ENCODE measurements at regions not wholly inside any gene's neighbourhood (a gene's known extent, or its start where the extent isn't known, plus 50 kb on each side); places are given as distances from the start of the nearest gene placed in this dataset.

DNA sequence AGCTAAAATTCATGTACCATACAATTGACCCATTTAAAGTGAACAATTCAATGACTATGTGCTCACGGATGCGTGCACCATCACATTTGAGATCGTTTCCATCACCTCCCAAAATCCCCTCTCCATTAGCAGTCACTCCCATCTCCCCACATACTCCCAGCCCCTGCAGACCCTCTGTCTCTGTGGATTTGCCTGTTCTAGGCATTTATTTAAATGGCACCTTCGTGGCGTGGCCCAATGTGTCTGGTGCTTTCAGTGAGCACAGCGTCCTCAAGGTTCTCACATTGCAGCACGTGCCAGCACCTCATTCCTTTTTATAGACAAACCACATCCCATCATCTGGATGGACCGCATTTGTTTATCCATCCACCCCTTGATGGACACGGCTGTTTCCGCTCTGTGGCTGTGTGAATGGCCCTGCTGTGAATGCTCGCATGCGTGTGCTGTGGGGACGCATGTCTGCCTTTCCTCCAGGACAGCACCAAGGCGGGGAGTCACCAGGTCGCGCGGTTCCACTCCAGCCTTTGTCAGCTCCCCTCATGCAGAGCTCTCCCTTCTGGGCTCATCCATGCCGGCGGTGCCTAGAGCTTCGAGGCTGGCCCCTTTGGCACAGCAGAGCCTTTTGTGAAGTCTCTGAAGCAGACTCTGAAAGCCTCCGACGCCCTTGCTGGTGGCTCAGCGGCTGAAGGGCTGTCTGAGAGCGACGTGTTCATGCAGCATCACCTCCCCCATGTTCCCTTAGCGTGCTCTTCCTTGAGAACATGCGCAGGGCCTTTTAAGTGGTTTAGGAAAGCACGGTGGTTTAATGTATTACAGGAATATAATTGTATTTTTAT lies 184.4 kb downstream of the KIF26A start:
- TF ChIP-seq, protein P1, sequence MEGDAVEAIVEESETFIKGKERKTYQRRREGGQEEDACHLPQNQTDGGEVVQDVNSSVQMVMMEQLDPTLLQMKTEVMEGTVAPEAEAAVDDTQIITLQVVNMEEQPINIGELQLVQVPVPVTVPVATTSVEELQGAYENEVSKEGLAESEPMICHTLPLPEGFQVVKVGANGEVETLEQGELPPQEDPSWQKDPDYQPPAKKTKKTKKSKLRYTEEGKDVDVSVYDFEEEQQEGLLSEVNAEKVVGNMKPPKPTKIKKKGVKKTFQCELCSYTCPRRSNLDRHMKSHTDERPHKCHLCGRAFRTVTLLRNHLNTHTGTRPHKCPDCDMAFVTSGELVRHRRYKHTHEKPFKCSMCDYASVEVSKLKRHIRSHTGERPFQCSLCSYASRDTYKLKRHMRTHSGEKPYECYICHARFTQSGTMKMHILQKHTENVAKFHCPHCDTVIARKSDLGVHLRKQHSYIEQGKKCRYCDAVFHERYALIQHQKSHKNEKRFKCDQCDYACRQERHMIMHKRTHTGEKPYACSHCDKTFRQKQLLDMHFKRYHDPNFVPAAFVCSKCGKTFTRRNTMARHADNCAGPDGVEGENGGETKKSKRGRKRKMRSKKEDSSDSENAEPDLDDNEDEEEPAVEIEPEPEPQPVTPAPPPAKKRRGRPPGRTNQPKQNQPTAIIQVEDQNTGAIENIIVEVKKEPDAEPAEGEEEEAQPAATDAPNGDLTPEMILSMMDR (IDR thresholded peaks at IDR 0.05) = no peak
- Histone ChIP-seq H3K9ac (ENCODE audit: low read depth in 2 of 2, low read length in 2 of 2) (peak overlapping the region in 1 of 2 donors; percentile 40), H3K27me3 (no peaks in the 10 kb centered on the region), H3K27ac (no peak overlapping the region), H3K36me3 (no peaks in the 10 kb centered on the region), H3K4me1 (no peaks in the 10 kb centered on the region), H3K9me3 (no peaks in the 10 kb centered on the region), H3K4me3 (no peak overlapping the region)
- intact Hi-C loops (cut with DNase I) = no loop called here
- DNase-seq = peak; percentile 17

DNA sequence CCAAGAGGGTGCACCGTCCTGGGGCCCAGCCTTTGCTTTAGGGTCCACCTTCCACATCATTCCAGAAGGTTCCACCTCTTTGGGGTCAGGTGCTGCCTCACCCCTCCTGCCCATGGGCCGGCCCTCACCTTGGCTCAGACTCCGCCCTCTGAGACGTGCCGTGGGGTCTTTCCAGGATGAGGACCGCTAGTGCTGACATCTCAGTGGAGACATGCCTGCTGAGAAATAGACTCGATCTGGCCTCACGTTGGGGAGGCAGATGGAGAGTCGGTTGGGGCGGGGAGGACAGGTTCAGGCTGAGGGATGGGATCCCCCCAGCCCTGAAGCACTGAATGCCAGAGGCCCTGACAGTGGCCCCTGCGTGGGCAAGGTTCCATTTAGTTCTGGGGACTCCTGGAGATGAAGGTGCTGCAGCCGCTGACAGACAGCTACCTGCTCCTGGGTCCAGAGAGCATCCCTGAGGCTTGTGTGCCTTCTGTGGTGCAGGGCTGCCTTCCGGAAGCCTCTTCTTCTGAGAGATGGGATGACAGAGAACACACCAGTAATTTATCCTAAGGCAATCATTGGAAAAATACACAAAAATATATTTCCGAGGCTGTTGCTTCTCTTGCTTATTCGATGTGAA lies 185.3 kb downstream of the KIF26A start:
- TF ChIP-seq, protein P1 (IDR thresholded peaks at IDR 0.05) = no peak
- Histone ChIP-seq H3K27me3 (no peaks in the 10 kb centered on the region), H3K27ac (no peak overlapping the region), H3K4me1 (no peaks in the 10 kb centered on the region), H3K9ac (ENCODE audit: low read depth in 2 of 2, low read length in 2 of 2) (no peak overlapping the region), H3K9me3 (no peaks in the 10 kb centered on the region), H3K36me3 (no peaks in the 10 kb centered on the region), H3K4me3 (no peak overlapping the region)
- DNase-seq = peak; percentile 17
- intact Hi-C loops (cut with DNase I) = no loop called here

- Histone ChIP-seq H3K4me3 (no peak overlapping the region), H3K27me3 (no peaks in the 10 kb centered on the region), H3K36me3 (no peaks in the 10 kb centered on the region), H3K9me3 (no peaks in the 10 kb centered on the region), H3K4me1 (no peaks in the 10 kb centered on the region), H3K9ac (ENCODE audit: low read depth in 2 of 2, low read length in 2 of 2) (no peak overlapping the region), H3K27ac (no peak overlapping the region)
- TF ChIP-seq, protein P1 (IDR thresholded peaks at IDR 0.05) = no peak
- intact Hi-C loops (cut with DNase I) = no loop called here
- no peak for DNase-seq
Observed at GRCh38 chr14:104326848-104327247, 188.5 kb downstream of the KIF26A start.

GRCh38 chr14:104328607-104329006 lies 190.2 kb downstream of the KIF26A start:
- Histone ChIP-seq H3K36me3 (no peaks in the 10 kb centered on the region), H3K9me3 (no peaks in the 10 kb centered on the region), H3K4me1 (no peaks in the 10 kb centered on the region), H3K4me3 (no peak overlapping the region), H3K9ac (ENCODE audit: low read depth in 2 of 2, low read length in 2 of 2) (no peak overlapping the region), H3K27ac (no peak overlapping the region), H3K27me3 (no peaks in the 10 kb centered on the region)
- intact Hi-C loops (cut with DNase I) = no loop called here
- TF ChIP-seq, protein P1 (IDR thresholded peaks at IDR 0.05) = no peak
- peak; percentile 13 for DNase-seq

DNA sequence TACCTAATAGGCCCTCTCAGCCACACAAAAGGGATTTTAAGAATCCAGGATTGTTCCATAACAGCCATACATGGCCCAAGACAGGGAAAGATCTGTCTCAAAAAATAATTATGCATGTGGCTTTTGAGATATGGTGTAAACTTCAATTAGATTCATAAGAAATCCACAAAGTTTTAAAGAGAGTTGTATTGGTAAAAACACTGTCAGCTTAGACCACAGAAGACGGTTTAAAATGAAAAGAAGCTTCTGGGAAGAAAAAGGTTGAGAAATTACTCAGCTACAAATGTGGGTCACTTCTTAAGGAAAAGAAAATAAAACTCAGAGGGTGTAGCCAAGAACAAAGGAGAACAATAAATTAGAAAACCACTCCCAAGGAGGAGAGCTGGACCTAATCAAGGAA lies 191.4 kb downstream of the KIF26A start:
- no peak overlapping the region for H3K27ac ChIP-seq
- intact Hi-C loops (cut with DNase I) = no loop called here
- no peak overlapping the region for H3K9ac ChIP-seq (ENCODE audit: low read depth in 2 of 2, low read length in 2 of 2)
- no peak overlapping the region for H3K4me3 ChIP-seq
- H3K27me3 ChIP-seq = no peaks in the 10 kb centered on the region
- no peaks in the 10 kb centered on the region for H3K36me3 ChIP-seq
- no peak for DNase-seq
- TF ChIP-seq, protein P1 (IDR thresholded peaks at IDR 0.05) = no peak
- H3K4me1 ChIP-seq = no peaks in the 10 kb centered on the region
- no peaks in the 10 kb centered on the region for H3K9me3 ChIP-seq
